Retinal pigment epithelial cell (primary cell): ENCODE measurements at regions not wholly inside any gene's neighbourhood (a gene's known extent, or its start where the extent isn't known, plus 50 kb on each side); places are given as distances from the start of the nearest gene placed in this dataset.

Source experiments
- DNase-seq: peaks from one replicate; pipeline ENCODE4 v3.0.0-alpha.2; 2010; ENCODE audit warnings: low read depth
- H3K4me3 ChIP-seq: 2 replicates; pipeline ENCODE4 v1.5.1; 2011; ENCODE audit warnings: mild to moderate bottlenecking, low read length, control low read depth, moderate library complexity
- TF ChIP-seq, protein P1 (sequence below): conservative IDR thresholded peaks from 2 replicates; pipeline ENCODE4 v1.5.1; 2011; ENCODE audit warnings: low read depth, low read length, control low read depth, inconsistent platforms

DNA sequence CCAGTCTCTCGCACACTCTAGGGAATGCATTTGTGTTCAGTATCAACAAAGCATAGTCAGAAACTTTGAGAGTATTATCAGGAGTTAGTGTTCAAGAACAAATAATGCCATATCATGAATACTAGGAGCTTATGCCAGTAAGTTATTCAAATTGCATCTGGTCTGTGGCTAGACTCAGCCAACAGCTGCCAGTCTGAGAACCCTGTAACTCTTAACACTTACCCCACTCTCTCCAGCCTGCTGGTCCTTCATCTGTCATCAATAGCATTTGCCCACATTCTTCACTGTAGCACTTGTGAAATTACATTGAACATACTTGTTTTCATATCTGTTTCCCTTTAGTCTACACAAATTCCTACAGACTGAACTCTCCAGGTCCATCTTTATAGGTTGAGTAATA, 1157.5 kb upstream of the RAG2 start:
- TF ChIP-seq, protein P1, sequence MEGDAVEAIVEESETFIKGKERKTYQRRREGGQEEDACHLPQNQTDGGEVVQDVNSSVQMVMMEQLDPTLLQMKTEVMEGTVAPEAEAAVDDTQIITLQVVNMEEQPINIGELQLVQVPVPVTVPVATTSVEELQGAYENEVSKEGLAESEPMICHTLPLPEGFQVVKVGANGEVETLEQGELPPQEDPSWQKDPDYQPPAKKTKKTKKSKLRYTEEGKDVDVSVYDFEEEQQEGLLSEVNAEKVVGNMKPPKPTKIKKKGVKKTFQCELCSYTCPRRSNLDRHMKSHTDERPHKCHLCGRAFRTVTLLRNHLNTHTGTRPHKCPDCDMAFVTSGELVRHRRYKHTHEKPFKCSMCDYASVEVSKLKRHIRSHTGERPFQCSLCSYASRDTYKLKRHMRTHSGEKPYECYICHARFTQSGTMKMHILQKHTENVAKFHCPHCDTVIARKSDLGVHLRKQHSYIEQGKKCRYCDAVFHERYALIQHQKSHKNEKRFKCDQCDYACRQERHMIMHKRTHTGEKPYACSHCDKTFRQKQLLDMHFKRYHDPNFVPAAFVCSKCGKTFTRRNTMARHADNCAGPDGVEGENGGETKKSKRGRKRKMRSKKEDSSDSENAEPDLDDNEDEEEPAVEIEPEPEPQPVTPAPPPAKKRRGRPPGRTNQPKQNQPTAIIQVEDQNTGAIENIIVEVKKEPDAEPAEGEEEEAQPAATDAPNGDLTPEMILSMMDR = no peak
- no peak for DNase-seq
- no peak overlapping the region for H3K4me3 ChIP-seq

DNA sequence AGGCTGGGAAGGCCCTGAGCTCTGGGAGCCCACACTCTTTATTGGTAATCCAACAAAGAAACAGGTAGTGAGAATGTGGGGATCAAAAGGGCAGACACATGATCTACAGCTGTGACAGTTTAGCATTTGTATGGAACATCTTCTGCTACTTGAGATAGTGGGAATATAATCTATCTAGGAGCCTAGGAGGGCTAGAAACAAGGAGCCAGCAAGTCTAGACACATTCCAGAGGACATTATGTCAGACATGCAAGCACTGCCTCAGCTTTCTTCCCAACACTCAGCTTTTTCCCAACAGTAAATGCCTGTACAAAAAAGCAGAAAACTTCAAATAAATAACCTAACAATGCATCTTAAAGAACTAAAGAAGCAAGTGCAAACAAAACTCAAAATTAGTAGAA, 1150.6 kb upstream of the RAG2 start:
- no peak for DNase-seq
- H3K4me3 ChIP-seq = no peak overlapping the region
- TF ChIP-seq, protein P1 = no peak

DNA sequence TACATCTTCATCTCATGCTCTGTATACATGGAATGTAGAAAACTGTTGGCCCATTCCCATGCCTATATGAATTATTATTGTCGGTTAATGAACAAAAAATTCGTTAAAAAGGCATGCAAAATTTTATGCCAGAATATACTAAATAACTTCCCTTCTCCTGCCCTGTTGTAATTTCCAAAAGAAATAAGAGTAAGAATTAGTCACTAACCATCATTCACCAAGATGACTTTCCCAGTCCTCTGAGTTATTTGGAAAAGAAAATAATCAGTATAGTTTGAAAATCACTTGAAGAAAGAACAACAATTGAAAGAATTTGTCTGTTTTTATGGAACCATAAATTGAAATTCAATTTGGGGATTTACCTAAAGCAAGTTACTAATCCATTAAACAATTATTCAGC, 1149.1 kb upstream of the RAG2 start:
- no peak for DNase-seq
- TF ChIP-seq, protein P1 = no peak

DNA sequence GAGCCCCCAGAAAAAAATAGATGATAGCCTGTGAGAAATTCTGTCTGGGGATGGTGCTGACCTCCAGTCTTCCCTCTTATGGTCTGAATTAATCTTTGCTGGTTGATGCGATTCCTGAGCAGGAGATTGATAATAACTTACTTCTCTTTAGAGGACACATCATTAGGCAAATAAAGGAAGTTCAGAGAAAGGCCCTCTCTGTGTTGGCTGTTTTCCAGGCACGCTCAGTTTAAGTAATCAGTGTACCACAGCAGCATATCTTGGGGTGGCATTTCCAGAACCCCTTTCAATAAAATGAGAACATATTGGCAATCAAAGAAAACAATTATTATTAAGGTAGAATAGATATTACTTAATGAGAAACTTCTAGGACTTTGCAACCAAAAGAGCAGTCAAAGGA, 1129.3 kb upstream of the RAG2 start:
- TF ChIP-seq, protein P1 = no peak
- no peak overlapping the region for H3K4me3 ChIP-seq
- no peak for DNase-seq

More for the DNA sequence above, 1149.1 kb upstream of the RAG2 start:
- H3K4me3 ChIP-seq = no peak overlapping the region

DNA sequence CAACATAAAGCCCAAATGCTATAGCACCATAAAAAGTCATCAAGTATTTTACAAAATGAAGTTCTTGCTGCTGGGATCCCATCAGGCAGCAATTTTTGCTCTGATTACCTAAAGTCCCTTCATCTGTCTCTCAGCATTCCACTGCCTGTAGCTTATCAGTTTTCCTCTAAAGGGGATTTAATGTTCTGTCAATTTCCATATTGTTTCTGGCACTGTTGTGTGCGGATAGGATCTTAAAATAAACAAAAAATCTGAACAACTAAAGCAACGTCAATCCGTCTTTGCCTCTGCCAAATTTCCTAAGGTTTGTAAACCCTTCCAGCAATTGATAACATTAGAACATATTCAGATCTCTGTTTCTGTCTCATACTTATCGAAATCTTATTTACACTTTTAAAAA, 1126.3 kb upstream of the RAG2 start:
- H3K4me3 ChIP-seq = no peak overlapping the region
- no peak for DNase-seq
- TF ChIP-seq, protein P1 = no peak

DNA sequence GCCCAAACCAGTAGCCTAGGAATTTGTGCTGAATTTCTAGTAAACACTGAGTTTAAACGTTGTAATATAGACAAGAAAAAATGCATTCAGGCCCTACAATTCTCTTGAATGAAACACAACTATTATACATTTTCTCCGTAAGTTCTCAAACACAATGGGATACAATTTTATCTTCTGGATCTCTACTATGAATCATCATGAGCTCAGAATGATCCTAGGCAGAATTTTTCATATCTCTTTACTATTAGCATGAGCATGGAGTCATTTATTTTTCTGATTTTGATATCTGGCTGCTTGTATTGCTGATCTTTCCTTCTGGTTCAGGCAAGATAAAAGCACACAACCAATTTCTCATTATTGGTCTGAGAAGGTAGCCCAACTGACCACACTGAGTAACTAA, 1123.4 kb upstream of the RAG2 start:
- TF ChIP-seq, protein P1 = no peak
- DNase-seq = no peak

DNA sequence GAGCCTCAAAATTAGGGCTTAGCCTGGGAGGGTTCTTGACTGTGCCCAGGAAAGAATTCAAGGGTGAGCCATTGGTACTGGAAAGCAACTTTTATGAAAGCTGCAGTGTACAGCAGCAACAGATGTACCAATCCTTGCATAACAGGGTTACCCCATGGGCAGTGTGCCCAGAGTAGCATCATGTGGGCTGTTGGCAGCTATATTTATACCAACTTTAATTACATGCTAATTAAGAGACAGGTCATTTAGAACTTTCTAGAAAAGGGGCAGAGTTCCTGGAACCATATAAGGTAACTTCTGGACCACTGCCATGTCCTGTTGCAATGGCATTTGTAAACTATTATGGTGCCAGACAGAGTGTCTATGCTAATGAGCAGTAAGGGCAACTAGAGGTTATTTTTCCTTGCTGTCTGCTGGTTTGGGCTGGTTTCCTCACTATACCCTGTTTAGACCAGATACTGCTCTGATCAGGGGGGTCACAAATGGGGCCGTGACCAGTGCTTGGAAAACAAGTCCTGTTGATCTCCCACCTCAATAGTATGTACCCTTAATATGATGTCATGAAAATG, 1120.5 kb upstream of the RAG2 start:
- no peak overlapping the region for H3K4me3 ChIP-seq
- DNase-seq = no peak
- TF ChIP-seq, protein P1 = no peak

More for the DNA sequence above, 1123.4 kb upstream of the RAG2 start:
- H3K4me3 ChIP-seq = no peak overlapping the region
